A673 (cell line): ENCODE measurements at regions not wholly inside any gene's neighbourhood (a gene's known extent, or its start where the extent isn't known, plus 50 kb on each side); places are given as distances from the start of the nearest gene placed in this dataset.
A peak's percentile ranks its signal among the peaks of the same experiment; 100 is the strongest.

Experiments
- BruUV-seq: library from RNA; stranded (reverse); fragments of 400-500 nt; replicated peaks from 2 replicates; lab custom pipeline; 2021; lab: Mats Ljungman, UMichigan
- CTCF ChIA-PET: fragments of 300-600 bp; sonication (Branson Sonifier 250); formaldehyde crosslinking; loops from one replicate; lab custom pipeline; 2022; ENCODE audit warnings: antibody characterized with exemption; lab: Charles Lee
- POLR2A ChIA-PET: fragments of 300-600 bp; sonication (Branson Sonifier 250); formaldehyde crosslinking; loops from one replicate; lab custom pipeline; 2022; ENCODE audit warnings: antibody characterized with exemption; ENCODE audit not compliant: low non-redundant PET; lab: Charles Lee
- DNase-seq: peaks from one replicate; pipeline ENCODE4 v3.0.0-alpha.2; 2015; ENCODE audit warnings: low spot score
- H3K27ac ChIP-seq: fragments of 200-600 bp; sonication (generic); 2 replicates; pipeline ENCODE4 v1.5.1; 2016; ENCODE audit warnings: mixed run types, low read depth, mild to moderate bottlenecking, mixed read lengths, antibody characterized with exemption, low read length; ENCODE audit not compliant: poor library complexity, severe bottlenecking
- H3K27me3 ChIP-seq: fragments of 200-600 bp; sonication (generic); replicated peaks from 2 replicates; pipeline ENCODE4 v1.6.1; 2017; ENCODE audit warnings: mixed run types, low read depth, mild to moderate bottlenecking, mixed read lengths, antibody characterized with exemption, low read length; ENCODE audit not compliant: insufficient read depth, poor library complexity
- H3K36me3 ChIP-seq: fragments of 200-600 bp; sonication (generic); 2 replicates; pipeline ENCODE4 v1.6.1; 2016; ENCODE audit warnings: mixed run types, mild to moderate bottlenecking, mixed read lengths, antibody characterized with exemption, low read length; ENCODE audit not compliant: insufficient read depth, poor library complexity, severe bottlenecking
- H3K4me1 ChIP-seq: fragments of 200-600 bp; sonication (generic); 2 replicates; pipeline ENCODE4 v1.6.1; 2017; ENCODE audit warnings: mixed run types, mild to moderate bottlenecking, mixed read lengths, antibody characterized with exemption, low read length; ENCODE audit not compliant: insufficient read depth, poor library complexity, severe bottlenecking
- H3K4me3 ChIP-seq: fragments of 200-600 bp; sonication (generic); 2 replicates; pipeline ENCODE4 v1.5.1; 2016; ENCODE audit warnings: low read depth, mixed run types, mild to moderate bottlenecking, mixed read lengths, low read length; ENCODE audit not compliant: poor library complexity, severe bottlenecking
- H3K9me3 ChIP-seq: fragments of 200-600 bp; sonication (generic); 2 replicates; pipeline ENCODE4 v1.6.1; 2016; ENCODE audit warnings: mixed run types, low read depth, mild to moderate bottlenecking, mixed read lengths, antibody characterized with exemption, low read length; ENCODE audit not compliant: poor library complexity, severe bottlenecking
- EZH2 ChIP-seq: fragments of 200-600 bp; sonication (generic); IDR thresholded peaks from 2 replicates; pipeline ENCODE4 v1.6.1; 2017; ENCODE audit warnings: borderline replicate concordance, low read depth, mild to moderate bottlenecking, mixed read lengths, antibody characterized with exemption, low read length; ENCODE audit not compliant: poor library complexity, severe bottlenecking
- intact Hi-C: fragments of 100-400 bp; cut with micrococcal nuclease; formaldehyde crosslinking; loops from one replicate; pipeline ENCODE4 v1.10.0; 2022; ENCODE audit not compliant: unreplicated experiment
- TF ChIP-seq, protein P1 (sequence below): fragments of 300-800, 200-600 bp; sonication (generic); conservative IDR thresholded peaks from 2 replicates; pipeline ENCODE4 v1.5.1; 2017; ENCODE audit warnings: low read depth, mild to moderate bottlenecking, antibody characterized with exemption, low read length, moderate library complexity, mixed read lengths

DNA sequence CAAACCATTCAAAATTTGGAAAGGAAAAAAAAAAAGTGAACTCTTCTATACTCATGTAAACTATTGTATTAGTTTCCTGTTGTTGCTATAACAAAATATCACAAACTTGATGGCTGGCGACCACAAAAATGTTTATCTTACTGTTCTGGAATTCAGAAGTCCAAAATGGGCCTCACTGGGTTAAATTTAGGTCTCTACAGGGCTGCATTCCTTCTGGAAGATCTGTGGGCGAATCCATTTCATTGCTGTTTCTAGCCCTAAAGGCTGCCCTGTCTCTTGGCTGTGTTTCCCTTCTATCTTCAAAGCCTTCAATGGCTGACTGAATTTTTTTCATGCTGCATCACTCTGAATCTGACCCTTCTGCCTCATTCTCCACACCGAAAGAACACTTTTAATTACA is 105.1 kb upstream of the NAV3 start:
- intact Hi-C loops, result loop anchor here (10.0 kb wide), 1 partner anchor 399 kb away; no protein-coding TSS in a partner anchor
- H3K9me3 ChIP-seq, result no peaks in the 10 kb centered on the region
- ChIA-PET POLR2A (no interaction called here), CTCF (interaction anchor here (1.1 to 1.5 kb wide), 2 partner anchors 200 to 202 kb away, joined by 3 to 12 read pairs; no protein-coding TSS in a partner anchor)
- no peaks in the 10 kb centered on the region for H3K36me3 ChIP-seq
- H3K4me3 ChIP-seq, result no peak overlapping the region
- BruUV-seq, result no TSS peak
- TF ChIP-seq EZH2, result no peak
- TF ChIP-seq, protein P1, sequence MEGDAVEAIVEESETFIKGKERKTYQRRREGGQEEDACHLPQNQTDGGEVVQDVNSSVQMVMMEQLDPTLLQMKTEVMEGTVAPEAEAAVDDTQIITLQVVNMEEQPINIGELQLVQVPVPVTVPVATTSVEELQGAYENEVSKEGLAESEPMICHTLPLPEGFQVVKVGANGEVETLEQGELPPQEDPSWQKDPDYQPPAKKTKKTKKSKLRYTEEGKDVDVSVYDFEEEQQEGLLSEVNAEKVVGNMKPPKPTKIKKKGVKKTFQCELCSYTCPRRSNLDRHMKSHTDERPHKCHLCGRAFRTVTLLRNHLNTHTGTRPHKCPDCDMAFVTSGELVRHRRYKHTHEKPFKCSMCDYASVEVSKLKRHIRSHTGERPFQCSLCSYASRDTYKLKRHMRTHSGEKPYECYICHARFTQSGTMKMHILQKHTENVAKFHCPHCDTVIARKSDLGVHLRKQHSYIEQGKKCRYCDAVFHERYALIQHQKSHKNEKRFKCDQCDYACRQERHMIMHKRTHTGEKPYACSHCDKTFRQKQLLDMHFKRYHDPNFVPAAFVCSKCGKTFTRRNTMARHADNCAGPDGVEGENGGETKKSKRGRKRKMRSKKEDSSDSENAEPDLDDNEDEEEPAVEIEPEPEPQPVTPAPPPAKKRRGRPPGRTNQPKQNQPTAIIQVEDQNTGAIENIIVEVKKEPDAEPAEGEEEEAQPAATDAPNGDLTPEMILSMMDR, result no peak
- H3K27me3 ChIP-seq, result no peaks in the 10 kb centered on the region
- peaks cover 17% of the 10 kb centered on the region for H3K4me1 ChIP-seq
- no peak overlapping the region for H3K27ac ChIP-seq
- no peak for DNase-seq

DNA sequence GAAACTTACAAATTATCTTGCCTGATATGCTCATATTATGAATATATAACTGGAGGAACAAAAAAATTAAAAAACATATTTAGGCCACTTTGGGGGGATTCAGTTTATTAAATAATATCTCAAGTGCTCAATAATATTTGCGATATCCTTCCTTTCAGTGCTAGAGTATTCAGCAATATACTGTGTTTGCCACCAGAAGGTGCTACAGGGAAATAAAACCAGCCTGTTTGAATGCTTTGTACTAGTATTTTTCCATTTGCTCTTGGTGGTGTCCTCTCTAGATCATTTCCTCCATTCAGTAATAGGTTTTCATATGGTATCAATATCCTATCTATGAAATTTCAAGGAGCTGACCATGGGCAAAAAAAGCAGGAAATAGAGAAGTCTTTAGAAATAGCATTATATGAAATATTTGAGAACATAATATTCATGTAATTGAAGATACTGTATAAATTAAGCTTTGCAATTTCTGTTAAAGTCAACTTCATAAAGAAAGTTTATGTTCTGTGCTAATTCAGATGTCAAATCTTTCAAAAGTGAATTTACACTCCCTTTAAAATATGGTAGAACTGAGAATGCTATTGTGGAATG is 106.2 kb upstream of the NAV3 start:
- BruUV-seq, result no TSS peak
- ChIA-PET POLR2A (no interaction called here), CTCF (interaction anchor here (1.1 to 1.5 kb wide), 2 partner anchors 201 to 203 kb away, joined by 3 to 12 read pairs; no protein-coding TSS in a partner anchor)
- Histone ChIP-seq H3K4me1 (peaks cover 26% of the 10 kb centered on the region), H3K27me3 (no peaks in the 10 kb centered on the region), H3K27ac (no peak overlapping the region), H3K36me3 (no peaks in the 10 kb centered on the region), H3K9me3 (no peaks in the 10 kb centered on the region), H3K4me3 (no peak overlapping the region)
- intact Hi-C loops, result loop anchor here (1.0 to 10.0 kb wide), 2 partner anchors 201 to 400 kb away; no protein-coding TSS in a partner anchor
- TF ChIP-seq EZH2, result no peak
- TF ChIP-seq, protein P1, result peak; percentile 83
- DNase-seq, result peak; percentile 72

DNA sequence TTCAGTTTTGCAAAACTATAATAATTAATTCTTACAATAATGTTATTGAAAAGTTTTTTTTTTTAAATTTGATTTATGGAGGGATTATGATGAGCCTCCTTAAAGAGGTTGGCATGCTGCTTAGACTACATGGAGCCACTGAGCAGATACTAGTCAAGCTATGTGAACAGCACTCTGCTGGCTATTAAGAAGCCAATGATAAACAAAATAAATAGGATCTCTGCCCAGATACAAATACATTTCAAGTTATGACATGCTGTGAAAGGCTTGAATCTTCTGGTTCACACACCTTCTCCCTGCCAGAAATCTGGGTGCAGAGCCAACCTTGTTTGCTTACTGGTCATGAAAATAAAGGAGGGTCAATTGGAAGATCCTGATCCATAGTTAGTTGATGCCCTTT is 107.4 kb upstream of the NAV3 start:
- ChIA-PET POLR2A (no interaction called here), CTCF (no interaction called here)
- Histone ChIP-seq H3K4me3 (no peak overlapping the region), H3K27ac (no peak overlapping the region), H3K9me3 (peaks cover 2% of the 10 kb centered on the region), H3K27me3 (no peaks in the 10 kb centered on the region), H3K36me3 (no peaks in the 10 kb centered on the region), H3K4me1 (peaks cover 26% of the 10 kb centered on the region)
- TF ChIP-seq, protein P1, result no peak
- TF ChIP-seq EZH2, result no peak
- no peak for DNase-seq
- BruUV-seq, result no TSS peak
- intact Hi-C loops, result loop anchor here (10.0 kb wide), 1 partner anchor 401 kb away; no protein-coding TSS in a partner anchor
